GM21360 (cell line): ENCODE measurements at regions not wholly inside any gene's neighbourhood (a gene's known extent, or its start where the extent isn't known, plus 50 kb on each side); places are given as distances from the start of the nearest gene placed in this dataset.

Experiments used
- ATAC-seq: cut with Tn5 transposase; IDR thresholded peaks from one replicate; pipeline ENCODE4 v1.9.1; 2021; ENCODE audit warnings: mild to moderate bottlenecking, moderate library complexity; ENCODE audit not compliant: unreplicated experiment

GRCh38 chr4:122555216-122555615 lies 65.7 kb downstream of the IL21 start:
- ATAC-seq, result no peak

DNA sequence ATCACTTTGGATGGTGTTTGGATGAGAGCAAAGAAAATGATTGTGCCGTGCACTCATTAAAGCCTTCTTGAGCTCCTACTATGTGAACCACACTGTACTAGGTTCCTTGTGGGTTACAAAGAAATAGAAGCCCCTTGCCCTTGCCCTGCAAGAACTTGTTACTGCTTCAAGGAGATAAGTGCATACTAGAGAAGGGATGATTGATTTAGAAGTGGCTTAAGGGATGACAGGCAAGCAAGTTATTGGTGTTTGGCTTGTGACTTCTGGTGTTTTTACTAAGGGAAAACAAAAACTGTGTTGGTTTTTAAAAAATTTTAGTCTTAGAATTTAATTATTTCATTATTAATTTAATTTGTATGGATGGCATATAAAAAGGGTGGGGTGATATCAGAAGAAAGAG lies 67.4 kb downstream of the IL21 start:
- ATAC-seq, result no peak

DNA sequence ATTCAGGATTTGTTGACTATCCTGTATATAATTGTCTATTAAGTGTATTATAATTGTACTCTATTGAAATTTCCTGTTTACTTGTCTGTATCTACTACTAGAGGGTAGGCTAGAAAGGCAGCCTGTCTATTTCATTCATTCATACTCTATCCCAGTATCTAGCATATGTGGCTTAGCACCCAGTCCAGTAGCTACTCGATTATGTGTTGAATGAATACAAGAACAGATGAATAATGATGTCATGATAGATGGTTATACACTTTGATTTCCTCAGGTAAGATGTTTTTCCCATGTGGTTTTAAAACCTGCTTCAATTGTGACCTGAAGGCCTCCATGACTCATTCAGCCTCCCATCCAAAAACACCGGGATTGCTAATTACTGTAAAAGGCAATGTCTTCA lies 68.0 kb downstream of the IL21 start:
- ATAC-seq, result no peak

DNA sequence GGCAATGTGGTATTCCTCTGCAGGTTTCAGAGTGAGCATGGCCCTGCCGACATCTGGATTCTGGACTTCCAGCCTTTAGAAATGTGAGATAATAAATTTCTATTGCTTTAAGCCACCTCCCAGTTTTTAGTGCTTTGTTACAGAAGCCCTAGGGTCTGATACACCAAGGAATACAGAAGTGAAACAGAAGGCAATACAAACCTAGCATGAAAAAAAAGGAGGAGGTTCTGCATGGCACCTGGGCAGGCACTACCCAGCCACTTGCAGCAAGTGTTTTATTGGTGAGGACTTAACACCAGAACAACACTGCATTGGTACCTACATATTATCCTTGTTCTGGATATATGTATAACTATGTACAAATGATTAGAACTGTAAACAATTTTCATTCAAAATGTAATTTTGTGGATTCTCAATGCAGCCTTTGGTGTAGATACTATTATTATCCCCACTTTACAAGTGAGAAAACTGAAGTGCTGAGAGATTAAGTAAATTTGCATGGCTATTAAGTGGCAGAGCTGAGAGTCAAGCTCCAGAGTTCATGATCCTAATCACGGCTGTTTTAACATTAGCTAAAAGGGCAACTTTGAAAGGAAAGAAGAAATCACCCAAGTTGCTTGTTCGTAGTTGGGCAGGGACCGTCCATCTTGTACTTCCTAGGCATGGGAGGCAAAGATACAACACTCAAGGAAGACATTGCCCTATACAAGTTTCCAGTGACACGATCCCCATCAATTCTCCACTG lies 71.8 kb downstream of the IL21 start:
- no peak for ATAC-seq

DNA sequence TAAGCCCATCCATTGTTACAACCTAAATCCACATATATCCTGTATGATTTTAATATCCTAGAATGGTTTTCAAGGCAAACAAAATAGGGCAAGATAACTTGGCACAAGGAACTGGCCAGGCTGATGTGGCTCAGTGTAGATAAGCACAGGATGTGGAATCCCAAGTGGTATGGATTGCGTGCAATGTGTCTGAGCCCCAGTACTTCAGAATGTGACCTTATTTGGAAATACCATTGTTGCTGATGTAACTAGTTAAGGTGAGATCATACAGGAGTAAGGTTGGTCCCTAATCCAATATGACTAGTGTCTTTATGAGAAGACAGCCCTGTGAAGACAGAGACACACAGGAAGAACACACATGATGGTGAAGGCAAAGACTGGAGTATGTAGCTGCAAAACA lies 72.4 kb downstream of the IL21 start:
- ATAC-seq, result no peak

- peak; percentile 89 for ATAC-seq
Observed at GRCh38 chr4:122542411-122543236, 78.2 kb downstream of the IL21 start.

GRCh38 chr4:122541996-122542395 lies 78.9 kb downstream of the IL21 start:
- peak; percentile 25 for ATAC-seq

DNA sequence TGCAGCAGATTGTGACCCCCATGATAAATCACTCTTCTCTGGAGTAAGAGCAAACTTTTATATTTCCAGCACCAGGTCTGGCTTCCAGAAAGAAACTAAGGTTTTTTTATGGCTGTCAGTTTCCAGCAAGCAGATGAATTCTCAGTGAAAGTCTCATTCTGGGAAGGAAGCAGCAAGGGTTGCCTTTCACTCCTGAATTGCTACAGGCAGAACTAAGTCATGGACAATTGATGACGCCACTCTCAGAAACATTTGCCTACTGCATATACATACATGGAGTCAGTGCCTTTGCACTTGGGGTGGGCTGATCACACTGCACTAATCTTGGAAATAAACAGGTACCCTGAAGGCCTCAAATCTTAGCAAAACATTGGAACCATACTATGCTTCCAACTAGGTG lies 80.0 kb downstream of the IL21 start:
- no peak for ATAC-seq

GRCh38 chr4:122539861-122540465 lies 80.9 kb downstream of the IL21 start:
- no peak for ATAC-seq

GRCh38 chr4:122537388-122538135 lies 81.0 kb upstream of the IL2 start:
- ATAC-seq, result no peak

DNA sequence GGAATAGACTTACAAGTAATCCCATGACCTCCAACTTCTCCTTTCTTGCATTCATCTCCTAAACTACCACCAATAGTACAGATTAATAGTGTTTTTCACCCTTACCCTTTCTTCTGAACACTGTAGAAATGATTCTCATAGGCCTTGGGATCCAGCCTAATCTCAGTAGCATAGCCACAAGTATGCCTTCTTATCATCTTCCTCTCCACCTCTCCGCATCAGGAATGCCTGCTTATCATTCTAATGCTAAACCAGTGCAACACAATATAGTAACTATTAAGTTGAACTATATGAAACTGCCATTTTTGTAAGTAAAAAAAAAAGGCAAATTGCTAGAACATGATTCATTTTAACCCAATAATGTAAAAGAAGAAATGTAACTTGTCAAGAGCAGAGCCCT lies 79.5 kb upstream of the IL2 start:
- no peak for ATAC-seq

- no peak for ATAC-seq
Observed at GRCh38 chr4:122534776-122535175, 78.3 kb upstream of the IL2 start.

DNA sequence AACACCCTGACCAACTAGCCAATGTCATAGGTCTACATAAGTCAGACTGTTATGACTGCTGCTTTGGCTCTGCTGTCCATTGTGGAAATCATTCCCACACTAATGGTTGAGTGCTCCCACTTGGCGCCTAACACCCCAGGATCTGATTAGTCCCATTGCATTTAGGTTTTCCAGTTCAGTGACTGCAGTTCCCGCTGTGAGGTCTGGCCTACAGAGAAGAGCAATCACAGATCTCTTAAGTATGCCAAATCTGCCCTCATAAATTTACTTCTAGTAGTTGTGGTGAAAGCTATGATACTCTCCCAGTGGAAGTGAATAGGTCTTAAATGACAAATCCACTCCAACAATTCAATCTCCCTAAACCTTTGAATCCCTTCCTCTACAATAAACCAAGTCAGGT lies 77.3 kb upstream of the IL2 start:
- no peak for ATAC-seq

GRCh38 chr4:122532766-122533165 lies 76.2 kb upstream of the IL2 start:
- ATAC-seq, result no peak

DNA sequence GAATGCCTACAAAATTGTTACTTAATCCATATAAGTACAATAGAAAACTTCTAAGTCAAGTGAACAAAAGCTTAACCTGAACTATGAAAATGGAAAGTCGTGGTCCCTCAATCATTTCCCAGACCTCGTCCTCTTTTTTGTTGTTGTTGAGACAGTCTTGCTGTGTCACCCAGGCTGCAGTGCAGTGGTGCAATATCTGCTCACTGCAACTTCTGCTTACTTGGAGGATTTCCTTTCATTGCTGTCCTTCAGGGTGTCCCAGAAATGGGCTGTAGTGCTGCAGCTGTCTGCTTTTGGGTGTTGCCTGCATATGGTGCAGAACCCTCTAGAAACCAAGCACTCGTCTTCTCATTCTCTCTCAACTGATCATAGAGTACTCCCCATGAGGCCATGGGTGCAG lies 75.0 kb upstream of the IL2 start:
- no peak for ATAC-seq

- ATAC-seq, result no peak
Observed at GRCh38 chr4:122531038-122531437, 74.5 kb upstream of the IL2 start.

GRCh38 chr4:122528879-122529278 lies 72.4 kb upstream of the IL2 start:
- no peak for ATAC-seq

DNA sequence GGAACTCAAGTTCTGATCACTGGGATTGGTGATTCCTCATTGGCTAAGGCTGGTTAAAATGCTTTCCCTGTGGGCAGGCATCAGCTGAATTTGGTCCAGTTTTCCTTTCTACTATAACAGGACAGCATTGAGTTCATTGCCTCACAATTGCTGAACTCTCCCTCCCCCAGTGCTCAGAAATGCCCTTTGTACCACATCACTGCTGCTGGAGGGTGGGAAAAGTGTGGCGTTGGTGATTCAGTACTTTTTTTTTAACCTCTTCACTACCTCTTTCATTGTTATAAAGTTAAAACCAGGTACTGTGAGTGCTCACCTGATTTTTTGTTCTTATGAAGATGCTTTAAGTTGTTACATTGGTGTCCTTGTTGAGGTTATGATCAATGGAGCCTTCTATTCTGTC lies 69.3 kb upstream of the IL2 start:
- ATAC-seq, result no peak

- ATAC-seq, result no peak
Observed at GRCh38 chr4:122524176-122524575, 67.7 kb upstream of the IL2 start.

GRCh38 chr4:122522944-122523343 lies 66.4 kb upstream of the IL2 start:
- no peak for ATAC-seq

- no peak for ATAC-seq
Observed at GRCh38 chr4:122517345-122517744, 60.8 kb upstream of the IL2 start.
